ENCODE measurements at regions not wholly inside any gene's neighbourhood (a gene's known extent, or its start where the extent isn't known, plus 50 kb on each side); places are given as distances from the start of the nearest gene placed in this dataset.

DNA sequence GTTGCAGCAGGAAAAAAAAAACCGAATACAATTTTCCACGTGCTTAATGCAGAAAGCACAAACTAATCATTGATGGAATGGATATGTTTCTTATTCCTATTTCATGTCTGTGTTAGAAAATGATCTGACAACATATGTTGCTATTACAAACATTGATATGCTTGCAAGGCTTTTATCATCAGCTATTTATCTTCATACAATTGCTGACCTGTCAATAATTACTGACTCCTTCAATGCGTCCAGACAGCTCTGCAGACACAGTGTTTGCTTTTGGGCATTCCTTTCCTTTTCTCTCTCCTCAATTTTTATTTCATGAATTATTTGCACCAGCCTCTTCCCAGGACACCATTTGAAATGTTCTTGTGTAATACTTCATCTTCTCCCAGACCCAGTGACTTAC, 246.2 kb downstream of the SEC23IP start:
- no peak overlapping the region for H3K4me3 Mint-ChIP-seq (ENCODE audit: unreplicated experiment)
- no peaks in the 10 kb centered on the region for H3K9me3 ChIP-seq
- BruUV-seq (replicated peaks): no TSS peak
- no peak overlapping the region for H3K27ac Mint-ChIP-seq (ENCODE audit: unreplicated experiment)
- no peak for DNase-seq
- no peak overlapping the region for H3K4me3 ChIP-seq (ENCODE audit: low read depth, low read length)
- peaks cover 1% of the 10 kb centered on the region; the same call in 1 of the 2 replicates for H3K27me3 ChIP-seq (replicated peaks; ENCODE audit: control insufficient read depth, insufficient read depth, low read length)
- TF ChIP-seq, protein P1, sequence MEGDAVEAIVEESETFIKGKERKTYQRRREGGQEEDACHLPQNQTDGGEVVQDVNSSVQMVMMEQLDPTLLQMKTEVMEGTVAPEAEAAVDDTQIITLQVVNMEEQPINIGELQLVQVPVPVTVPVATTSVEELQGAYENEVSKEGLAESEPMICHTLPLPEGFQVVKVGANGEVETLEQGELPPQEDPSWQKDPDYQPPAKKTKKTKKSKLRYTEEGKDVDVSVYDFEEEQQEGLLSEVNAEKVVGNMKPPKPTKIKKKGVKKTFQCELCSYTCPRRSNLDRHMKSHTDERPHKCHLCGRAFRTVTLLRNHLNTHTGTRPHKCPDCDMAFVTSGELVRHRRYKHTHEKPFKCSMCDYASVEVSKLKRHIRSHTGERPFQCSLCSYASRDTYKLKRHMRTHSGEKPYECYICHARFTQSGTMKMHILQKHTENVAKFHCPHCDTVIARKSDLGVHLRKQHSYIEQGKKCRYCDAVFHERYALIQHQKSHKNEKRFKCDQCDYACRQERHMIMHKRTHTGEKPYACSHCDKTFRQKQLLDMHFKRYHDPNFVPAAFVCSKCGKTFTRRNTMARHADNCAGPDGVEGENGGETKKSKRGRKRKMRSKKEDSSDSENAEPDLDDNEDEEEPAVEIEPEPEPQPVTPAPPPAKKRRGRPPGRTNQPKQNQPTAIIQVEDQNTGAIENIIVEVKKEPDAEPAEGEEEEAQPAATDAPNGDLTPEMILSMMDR (IDR thresholded peaks at IDR 0.05; ENCODE audit: insufficient read depth in 1 of 2, low read depth in 1 of 2, low read length in 1 of 2, severe bottlenecking in 1 of 2, unreplicated experiment in 1 of 2): no peak
- peaks cover 9% of the 10 kb centered on the region for H3K27me3 Mint-ChIP-seq (ENCODE audit: insufficient read depth, unreplicated experiment)
- no peaks in the 10 kb centered on the region for H3K36me3 ChIP-seq (ENCODE audit: control insufficient read depth, insufficient read depth, low read length)
- H3K4me1 ChIP-seq: no peaks in the 10 kb centered on the region
- POLR2A ChIA-PET: no interaction called here
- intact Hi-C loops (cut with micrococcal nuclease; ENCODE audit: unreplicated experiment): no loop called here
- H3K4me1 Mint-ChIP-seq (ENCODE audit: low read depth, unreplicated experiment): no peaks in the 10 kb centered on the region
- CTCF ChIA-PET: no interaction called here
- H3K36me3 Mint-ChIP-seq (ENCODE audit: insufficient read depth, unreplicated experiment): no peaks in the 10 kb centered on the region
- no peaks in the 10 kb centered on the region for H3K9me3 Mint-ChIP-seq (ENCODE audit: unreplicated experiment)

DNA sequence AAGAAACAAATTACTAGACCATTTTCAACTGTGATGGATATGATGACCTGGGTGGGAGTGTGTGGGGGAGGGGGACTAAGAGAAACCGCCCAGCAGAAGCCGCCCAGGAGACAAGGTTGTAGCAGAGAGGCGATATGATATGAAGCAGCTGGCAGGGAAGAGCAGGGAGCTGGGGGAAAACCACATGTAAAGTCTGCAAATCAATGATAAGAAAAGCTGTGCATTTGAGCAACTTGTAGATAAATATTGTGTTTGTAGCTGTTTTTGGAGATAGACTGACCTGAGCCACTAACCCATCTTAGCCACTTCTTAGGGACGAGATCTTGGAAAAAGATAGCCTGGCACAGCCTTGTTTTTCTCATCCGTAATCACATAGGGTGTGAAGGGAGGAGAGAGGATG, 252.6 kb downstream of the SEC23IP start:
- no TSS peak for BruUV-seq (replicated peaks)
- Histone ChIP-seq H3K4me3 (ENCODE audit: low read depth, low read length) (no peak overlapping the region), H3K9me3 (no peaks in the 10 kb centered on the region), H3K27me3 (replicated peaks; ENCODE audit: control insufficient read depth, insufficient read depth, low read length) (0 out of 2 replicates have a peak, but pooled peaks cover 3% of the 10 kb centered on the region), H3K36me3 (ENCODE audit: control insufficient read depth, insufficient read depth, low read length) (no peaks in the 10 kb centered on the region), H3K4me1 (no peaks in the 10 kb centered on the region)
- DNase-seq: no peak
- ChIA-PET CTCF (no interaction called here), POLR2A (no interaction called here)
- intact Hi-C loops (cut with micrococcal nuclease; ENCODE audit: unreplicated experiment): no loop called here
- H3K27ac Mint-ChIP-seq (ENCODE audit: unreplicated experiment): no peak overlapping the region
- H3K36me3 Mint-ChIP-seq (ENCODE audit: insufficient read depth, unreplicated experiment): no peaks in the 10 kb centered on the region
- no peaks in the 10 kb centered on the region for H3K4me1 Mint-ChIP-seq (ENCODE audit: low read depth, unreplicated experiment)
- H3K27me3 Mint-ChIP-seq (ENCODE audit: insufficient read depth, unreplicated experiment): peaks cover 4% of the 10 kb centered on the region
- no peak overlapping the region for H3K4me3 Mint-ChIP-seq (ENCODE audit: unreplicated experiment)
- H3K9me3 Mint-ChIP-seq (ENCODE audit: unreplicated experiment): no peaks in the 10 kb centered on the region
- TF ChIP-seq, protein P1 (IDR thresholded peaks at IDR 0.05; ENCODE audit: insufficient read depth in 1 of 2, low read depth in 1 of 2, low read length in 1 of 2, severe bottlenecking in 1 of 2, unreplicated experiment in 1 of 2): no peak

DNA sequence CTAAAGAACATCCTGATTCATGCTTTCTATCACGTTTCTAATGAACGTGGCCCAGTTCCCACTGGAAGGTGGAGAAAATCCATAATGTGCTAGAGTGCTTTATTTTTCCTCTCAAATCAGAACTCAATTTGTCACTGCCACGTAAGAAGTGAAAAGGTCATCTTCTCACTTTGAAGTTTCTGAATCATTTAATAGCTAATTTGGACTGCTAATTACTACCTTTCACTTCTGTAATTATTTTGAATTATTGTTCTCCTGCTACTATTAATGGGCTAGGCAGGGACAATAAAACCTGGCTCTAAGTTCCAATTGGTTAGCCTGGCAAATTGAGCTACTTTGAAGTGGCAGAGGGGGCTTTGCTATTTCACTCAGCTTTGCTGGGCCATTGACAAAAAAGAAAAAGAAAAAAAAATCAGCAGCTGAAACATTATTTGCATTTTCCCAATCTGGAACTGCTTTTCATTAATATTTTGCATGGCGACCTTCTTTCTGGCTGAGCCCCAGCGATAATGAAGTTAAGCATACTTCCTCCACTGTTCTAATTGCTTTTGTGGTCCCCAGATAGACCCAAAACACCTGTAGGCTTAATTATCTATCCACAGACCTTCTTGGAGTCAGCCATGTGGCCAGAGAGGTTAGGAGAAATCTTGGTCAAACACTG, 264.2 kb downstream of the SEC23IP start:
- no peak for DNase-seq
- Mint-ChIP-seq H3K27ac (ENCODE audit: unreplicated experiment) (no peak overlapping the region), H3K36me3 (ENCODE audit: insufficient read depth, unreplicated experiment) (no peaks in the 10 kb centered on the region), H3K9me3 (ENCODE audit: unreplicated experiment) (no peaks in the 10 kb centered on the region), H3K4me1 (ENCODE audit: low read depth, unreplicated experiment) (no peaks in the 10 kb centered on the region), H3K4me3 (ENCODE audit: unreplicated experiment) (no peak overlapping the region), H3K27me3 (ENCODE audit: insufficient read depth, unreplicated experiment) (peaks cover 24% of the 10 kb centered on the region)
- Histone ChIP-seq H3K4me3 (ENCODE audit: low read depth, low read length) (no peak overlapping the region), H3K4me1 (no peaks in the 10 kb centered on the region), H3K36me3 (ENCODE audit: control insufficient read depth, insufficient read depth, low read length) (no peaks in the 10 kb centered on the region), H3K27me3 (replicated peaks; ENCODE audit: control insufficient read depth, insufficient read depth, low read length) (no peaks in the 10 kb centered on the region), H3K9me3 (no peaks in the 10 kb centered on the region)
- TF ChIP-seq, protein P1 (IDR thresholded peaks at IDR 0.05; ENCODE audit: insufficient read depth in 1 of 2, low read depth in 1 of 2, low read length in 1 of 2, severe bottlenecking in 1 of 2, unreplicated experiment in 1 of 2): no peak
- BruUV-seq (replicated peaks): no TSS peak
- ChIA-PET POLR2A (no interaction called here), CTCF (no interaction called here)
- intact Hi-C loops (cut with micrococcal nuclease; ENCODE audit: unreplicated experiment): no loop called here

Measured in Caco-2 (cell line).